ENCODE measurements at regions not wholly inside any gene's neighbourhood (a gene's known extent, or its start where the extent isn't known, plus 50 kb on each side); places are given as distances from the start of the nearest gene placed in this dataset.

DNA sequence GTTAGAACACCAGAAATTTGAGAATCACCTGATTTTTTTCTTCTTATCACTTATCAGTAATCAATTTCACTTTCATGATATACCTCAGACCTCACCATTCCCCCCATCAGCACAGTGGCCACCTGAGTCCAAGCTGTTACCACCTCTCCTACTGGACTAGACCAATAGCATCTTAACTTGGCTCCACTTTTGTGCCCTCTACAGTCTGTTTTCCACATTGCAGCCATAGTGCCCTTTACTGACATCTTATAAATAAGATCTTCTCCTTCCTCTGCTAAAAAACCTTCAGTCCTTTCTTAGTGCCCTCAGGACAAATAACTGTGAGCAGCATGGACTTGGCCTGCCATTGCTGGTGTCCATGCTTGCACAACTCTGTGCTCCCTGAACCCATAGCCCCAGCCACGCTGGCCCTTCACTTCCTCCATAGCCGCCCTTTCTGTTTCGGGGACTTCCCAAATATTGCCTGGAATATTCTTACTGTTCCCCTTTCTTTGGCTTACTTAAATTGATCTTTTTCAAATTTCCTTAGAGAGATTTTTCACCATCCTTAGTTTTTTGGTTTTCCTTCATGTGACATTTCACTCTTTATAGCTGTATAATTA lies 380.8 kb downstream of the LMO7 start:
- Histone ChIP-seq H3K4me3 (ENCODE audit: insufficient read depth, low read depth, low read length) (no peak overlapping the region), H3K36me3 (replicated peaks; ENCODE audit: control insufficient read depth, insufficient read depth, low read length) (no peaks in the 10 kb centered on the region), H3K27me3 (ENCODE audit: control insufficient read depth, insufficient read depth, low read length) (no peaks in the 10 kb centered on the region)
- DNase-seq: peak; percentile 3

DNA sequence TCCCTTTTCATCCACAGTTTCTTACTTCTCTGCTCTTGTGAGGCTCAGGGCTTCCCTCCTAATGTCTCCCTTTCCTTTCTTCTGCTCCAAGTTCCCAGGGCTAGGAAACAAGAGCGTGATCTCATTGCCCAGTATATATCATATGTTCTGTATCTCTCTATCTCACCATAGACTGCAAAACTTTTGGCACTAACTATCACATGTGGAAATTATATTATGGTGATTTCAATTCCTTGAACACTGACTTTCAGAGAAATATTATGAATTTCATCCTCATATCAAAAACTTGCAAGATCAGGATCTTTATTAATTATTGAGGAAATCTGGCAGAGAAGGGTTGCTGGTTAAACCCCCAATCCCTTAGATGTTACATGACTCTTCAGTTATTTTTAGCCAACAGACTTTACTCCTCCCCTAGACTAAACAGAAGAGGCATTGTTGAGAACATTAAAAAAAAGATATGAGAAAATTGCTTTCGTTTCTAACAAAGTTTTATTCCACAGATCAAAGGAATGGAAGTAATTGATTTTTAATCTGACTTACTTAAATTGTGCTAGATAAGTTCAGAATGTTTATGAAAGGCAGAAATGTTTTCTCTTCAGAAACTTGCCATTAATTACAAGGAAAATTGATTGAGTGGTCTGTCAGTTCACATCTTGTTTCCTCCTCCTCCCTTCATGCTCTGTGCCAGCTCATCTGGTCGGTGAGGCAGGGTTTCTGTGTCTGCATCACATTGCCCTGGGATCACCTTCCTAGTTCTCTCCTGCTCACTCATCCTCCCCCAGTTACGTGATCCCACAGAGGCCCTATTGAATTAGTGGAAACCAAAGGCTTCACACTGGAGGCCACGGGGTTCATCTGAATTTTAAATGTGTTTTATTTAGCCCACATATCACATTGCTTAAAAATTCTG lies 378.5 kb downstream of the LMO7 start:
- no peak for DNase-seq

DNA sequence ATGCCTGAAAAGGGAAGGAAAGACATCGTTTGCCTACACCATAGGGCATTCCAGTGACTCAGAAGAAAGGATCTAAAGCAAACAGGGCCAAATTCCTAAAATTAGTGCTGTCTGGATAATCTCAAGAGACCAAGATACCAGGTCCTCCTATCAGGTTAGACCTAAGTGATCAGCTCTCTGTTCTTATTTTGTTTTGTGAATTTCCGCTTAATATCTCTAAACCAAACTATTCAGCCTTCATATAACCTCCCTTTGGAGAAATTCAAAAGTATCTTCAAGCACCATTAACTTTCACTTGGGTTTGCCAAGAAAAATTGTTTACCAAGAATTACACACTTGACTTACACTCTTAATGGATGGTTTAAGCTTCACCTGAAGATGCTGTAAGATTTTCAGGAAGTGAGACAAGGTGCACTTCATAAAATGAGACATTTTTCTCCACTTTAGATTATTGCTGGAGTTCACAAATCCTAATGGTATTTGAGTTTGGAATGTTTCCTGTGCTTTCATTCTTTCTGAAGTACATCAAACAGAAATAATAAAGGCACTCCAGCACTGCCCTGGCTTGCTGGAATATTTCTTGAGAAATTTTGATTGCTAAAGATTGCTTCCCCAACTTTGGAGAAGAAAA lies 376.1 kb downstream of the LMO7 start:
- H3K4me3 ChIP-seq (ENCODE audit: insufficient read depth, low read depth, low read length): no peak overlapping the region
- no peak for DNase-seq
- no peaks in the 10 kb centered on the region for H3K36me3 ChIP-seq (replicated peaks; ENCODE audit: control insufficient read depth, insufficient read depth, low read length)
- H3K27me3 ChIP-seq (ENCODE audit: control insufficient read depth, insufficient read depth, low read length): no peaks in the 10 kb centered on the region

More for the DNA sequence above, 378.5 kb downstream of the LMO7 start:
- Histone ChIP-seq H3K27me3 (ENCODE audit: control insufficient read depth, insufficient read depth, low read length) (no peaks in the 10 kb centered on the region), H3K4me3 (ENCODE audit: insufficient read depth, low read depth, low read length) (no peak overlapping the region), H3K36me3 (replicated peaks; ENCODE audit: control insufficient read depth, insufficient read depth, low read length) (no peaks in the 10 kb centered on the region)

DNA sequence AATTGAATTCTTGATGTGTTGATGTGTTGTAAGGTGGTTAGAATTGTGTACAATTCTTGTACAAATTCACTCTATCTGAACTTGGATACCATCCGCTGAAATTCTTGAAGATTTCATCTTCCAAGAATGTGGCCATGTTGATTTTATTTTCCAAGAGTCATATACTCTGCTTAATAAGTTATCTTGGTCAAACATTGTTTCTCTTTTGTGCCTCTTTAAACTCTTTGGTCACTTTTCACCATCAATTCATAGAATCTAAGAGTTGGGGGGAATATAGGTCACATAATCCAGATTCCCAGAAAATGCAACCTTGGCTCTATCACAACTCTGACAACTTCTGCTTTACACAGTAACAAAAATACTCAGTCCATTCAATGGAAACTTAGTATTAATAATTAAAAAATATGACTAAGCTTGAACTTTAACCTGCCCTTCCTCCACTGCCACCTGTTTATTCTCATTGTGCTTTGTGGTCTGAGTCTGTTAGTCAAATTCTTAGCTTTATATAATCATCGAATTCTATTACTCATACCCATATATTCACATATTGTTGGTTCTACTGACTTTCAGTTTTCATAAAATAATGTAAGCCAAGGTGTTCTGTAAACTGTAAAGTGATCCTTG lies 373.2 kb downstream of the LMO7 start:
- Histone ChIP-seq H3K36me3 (replicated peaks; ENCODE audit: control insufficient read depth, insufficient read depth, low read length) (no peaks in the 10 kb centered on the region), H3K4me3 (ENCODE audit: insufficient read depth, low read depth, low read length) (no peak overlapping the region), H3K27me3 (ENCODE audit: control insufficient read depth, insufficient read depth, low read length) (no peaks in the 10 kb centered on the region)
- DNase-seq: no peak

DNA sequence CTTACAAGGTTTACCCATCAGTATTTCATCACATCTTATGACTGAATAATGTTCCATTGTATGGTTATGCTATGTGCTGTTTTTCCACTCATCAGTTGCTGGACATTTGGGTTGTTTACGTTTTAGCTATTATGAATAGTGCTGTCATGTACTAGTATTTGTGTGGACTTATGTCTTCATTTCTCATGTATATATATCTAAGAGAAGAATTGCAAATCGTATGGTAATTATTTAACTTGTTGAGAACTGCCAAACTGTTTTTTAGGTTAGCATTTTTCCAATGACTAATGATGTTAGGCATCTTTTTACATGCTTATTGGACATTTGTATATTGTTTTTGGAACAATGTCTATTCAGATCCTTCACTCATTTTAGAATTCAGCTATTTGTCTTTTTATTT lies 368.3 kb downstream of the LMO7 start:
- no peak overlapping the region for H3K4me3 ChIP-seq (ENCODE audit: insufficient read depth, low read depth, low read length)
- no peaks in the 10 kb centered on the region for H3K27me3 ChIP-seq (ENCODE audit: control insufficient read depth, insufficient read depth, low read length)
- H3K36me3 ChIP-seq (replicated peaks; ENCODE audit: control insufficient read depth, insufficient read depth, low read length): no peaks in the 10 kb centered on the region
- DNase-seq: no peak

DNA sequence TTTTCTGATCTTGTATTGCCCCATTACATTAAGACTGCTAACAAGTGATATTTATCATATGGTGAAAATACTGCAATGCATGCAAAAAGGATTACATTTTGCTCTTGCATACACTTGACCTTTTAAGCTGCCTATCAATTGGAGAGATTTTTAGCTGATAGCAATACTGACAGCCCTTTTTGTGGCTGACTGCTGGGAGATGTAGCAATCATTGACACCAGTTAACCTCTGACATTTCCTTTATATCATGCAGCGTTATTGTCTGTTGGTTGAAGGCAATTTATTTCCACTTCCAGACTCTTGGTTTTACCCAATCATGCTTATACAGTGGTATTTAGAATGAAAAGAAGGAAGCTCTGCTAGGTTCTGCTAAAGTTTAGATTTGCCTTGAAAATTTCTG lies 364.0 kb downstream of the LMO7 start:
- Histone ChIP-seq H3K27me3 (ENCODE audit: control insufficient read depth, insufficient read depth, low read length) (no peaks in the 10 kb centered on the region), H3K36me3 (replicated peaks; ENCODE audit: control insufficient read depth, insufficient read depth, low read length) (no peaks in the 10 kb centered on the region), H3K4me3 (ENCODE audit: insufficient read depth, low read depth, low read length) (no peak overlapping the region)
- DNase-seq: no peak

DNA sequence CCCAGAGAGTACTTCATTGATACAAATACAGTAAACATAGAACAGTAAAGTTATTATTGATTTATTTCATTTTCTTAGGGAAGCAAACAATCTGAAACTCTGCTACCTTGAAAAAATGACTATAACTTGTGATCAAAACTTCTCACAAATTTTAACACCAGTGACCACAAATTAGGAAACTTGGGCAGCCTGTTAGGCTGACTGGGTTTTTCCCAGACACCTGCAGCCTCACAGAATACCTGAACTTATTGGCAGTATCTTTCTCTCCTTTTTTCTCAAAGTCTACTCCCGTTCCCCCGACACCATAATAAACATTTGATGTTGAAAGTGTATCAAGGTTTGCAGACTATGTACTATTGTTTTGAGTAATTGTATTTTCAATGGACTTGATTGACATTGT lies 360.5 kb downstream of the LMO7 start:
- Histone ChIP-seq H3K36me3 (replicated peaks; ENCODE audit: control insufficient read depth, insufficient read depth, low read length) (no peaks in the 10 kb centered on the region), H3K4me3 (ENCODE audit: insufficient read depth, low read depth, low read length) (no peak overlapping the region), H3K27me3 (ENCODE audit: control insufficient read depth, insufficient read depth, low read length) (no peaks in the 10 kb centered on the region)
- DNase-seq: no peak

DNA sequence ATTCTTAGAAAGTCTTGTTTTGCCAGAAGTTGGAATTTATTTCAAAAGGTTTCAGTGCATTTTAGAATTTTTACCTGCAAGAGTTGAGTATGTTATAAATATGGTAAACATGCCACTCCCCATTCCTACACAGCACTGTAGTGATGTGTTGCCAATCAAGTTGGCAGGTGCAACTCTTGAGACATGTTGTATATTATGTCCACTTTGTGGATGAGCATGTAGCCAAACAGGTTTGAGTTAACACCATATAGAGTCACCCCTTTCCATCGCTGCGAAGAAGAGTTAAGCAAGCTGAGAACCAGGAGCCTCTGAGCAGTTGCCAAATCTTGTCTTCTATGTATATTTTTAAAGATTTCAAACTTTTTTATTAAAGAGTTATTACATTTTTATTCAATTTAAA lies 359.8 kb downstream of the LMO7 start:
- no peaks in the 10 kb centered on the region for H3K27me3 ChIP-seq (ENCODE audit: control insufficient read depth, insufficient read depth, low read length)
- no peaks in the 10 kb centered on the region for H3K36me3 ChIP-seq (replicated peaks; ENCODE audit: control insufficient read depth, insufficient read depth, low read length)
- no peak for DNase-seq
- no peak overlapping the region for H3K4me3 ChIP-seq (ENCODE audit: insufficient read depth, low read depth, low read length)

DNA sequence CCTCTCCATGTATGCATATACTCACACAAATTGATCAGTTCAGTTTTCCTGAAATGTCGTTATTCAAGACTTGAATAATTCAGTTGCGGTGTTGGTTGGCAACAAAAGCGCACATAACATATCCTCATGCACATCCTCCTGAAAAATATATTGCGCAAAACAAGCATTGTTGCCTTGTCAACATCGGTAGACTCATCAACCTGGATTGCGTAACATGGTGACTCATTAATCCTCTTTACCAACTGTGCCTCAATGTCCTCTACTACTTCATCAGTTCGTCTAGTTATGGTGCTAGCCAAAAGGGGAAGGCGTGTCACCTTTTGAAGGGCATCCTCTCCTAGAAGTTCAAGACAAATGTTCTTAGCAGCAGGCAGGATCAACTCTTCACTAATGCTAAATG lies 357.7 kb downstream of the LMO7 start:
- Histone ChIP-seq H3K36me3 (replicated peaks; ENCODE audit: control insufficient read depth, insufficient read depth, low read length) (no peaks in the 10 kb centered on the region), H3K27me3 (ENCODE audit: control insufficient read depth, insufficient read depth, low read length) (no peaks in the 10 kb centered on the region), H3K4me3 (ENCODE audit: insufficient read depth, low read depth, low read length) (no peak overlapping the region)
- no peak for DNase-seq

DNA sequence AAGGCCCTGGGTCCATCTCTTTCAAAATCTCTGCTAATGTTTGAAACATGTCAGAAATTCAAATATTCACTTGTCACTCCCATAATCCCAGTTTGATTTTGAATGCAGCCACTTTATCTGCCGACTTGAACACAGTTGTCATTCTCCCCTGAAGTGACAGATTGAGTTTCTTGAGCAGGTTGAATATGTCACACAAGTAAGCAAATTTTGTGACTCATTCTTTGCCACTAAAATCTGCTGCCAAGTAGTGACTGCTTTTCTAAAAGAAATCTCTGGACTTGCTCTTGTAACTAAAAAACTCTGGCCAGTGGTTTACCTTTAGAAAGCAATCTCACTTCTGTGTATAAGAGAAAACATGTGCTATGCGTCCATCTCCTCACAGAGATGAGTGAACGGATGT lies 357.1 kb downstream of the LMO7 start:
- H3K36me3 ChIP-seq (replicated peaks; ENCODE audit: control insufficient read depth, insufficient read depth, low read length): no peaks in the 10 kb centered on the region
- H3K4me3 ChIP-seq (ENCODE audit: insufficient read depth, low read depth, low read length): no peak overlapping the region
- no peak for DNase-seq
- H3K27me3 ChIP-seq (ENCODE audit: control insufficient read depth, insufficient read depth, low read length): no peaks in the 10 kb centered on the region

DNA sequence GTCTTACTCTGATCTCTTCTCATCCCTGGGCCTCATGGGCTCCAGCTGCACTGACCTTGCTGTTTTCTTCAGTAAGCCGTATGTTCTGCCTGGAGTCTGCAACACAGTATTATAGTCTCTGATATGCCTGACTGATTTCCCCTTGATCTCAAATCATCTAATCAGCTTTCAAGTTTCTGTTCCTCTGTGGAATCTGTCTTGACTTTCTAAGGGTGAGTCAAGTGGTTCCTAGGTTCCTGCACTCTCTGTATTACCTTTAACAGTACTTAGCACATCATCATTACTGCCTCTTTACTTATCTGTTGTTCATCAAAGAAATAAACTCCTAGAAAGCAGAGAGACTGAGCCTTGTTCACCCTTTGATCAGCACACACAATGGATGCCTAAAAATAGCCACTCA lies 350.7 kb downstream of the LMO7 start:
- Histone ChIP-seq H3K27me3 (ENCODE audit: control insufficient read depth, insufficient read depth, low read length) (no peaks in the 10 kb centered on the region), H3K36me3 (replicated peaks; ENCODE audit: control insufficient read depth, insufficient read depth, low read length) (no peaks in the 10 kb centered on the region), H3K4me3 (ENCODE audit: insufficient read depth, low read depth, low read length) (no peak overlapping the region)
- DNase-seq: no peak

DNA sequence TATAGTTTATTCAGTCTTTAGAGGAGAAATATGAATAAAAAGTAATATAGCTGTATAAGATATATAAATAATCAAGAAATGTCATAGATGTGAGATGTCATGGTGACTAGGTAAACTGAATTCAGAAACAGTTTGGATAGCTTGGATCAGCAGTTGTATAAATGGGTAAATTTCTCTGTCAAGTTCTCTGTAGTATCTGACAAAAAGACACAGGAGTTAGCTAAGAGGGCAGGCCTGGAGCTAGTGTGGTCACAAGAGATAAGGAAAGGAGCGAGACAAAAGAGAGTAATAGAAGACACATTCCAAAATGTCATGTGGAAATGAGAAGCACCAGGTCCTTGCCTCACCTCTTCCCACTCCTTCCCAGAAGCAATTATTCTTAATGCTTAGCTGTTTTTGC lies 349.0 kb downstream of the LMO7 start:
- H3K27me3 ChIP-seq (ENCODE audit: control insufficient read depth, insufficient read depth, low read length): no peaks in the 10 kb centered on the region
- H3K36me3 ChIP-seq (replicated peaks; ENCODE audit: control insufficient read depth, insufficient read depth, low read length): no peaks in the 10 kb centered on the region
- no peak for DNase-seq
- H3K4me3 ChIP-seq (ENCODE audit: insufficient read depth, low read depth, low read length): no peak overlapping the region

DNA sequence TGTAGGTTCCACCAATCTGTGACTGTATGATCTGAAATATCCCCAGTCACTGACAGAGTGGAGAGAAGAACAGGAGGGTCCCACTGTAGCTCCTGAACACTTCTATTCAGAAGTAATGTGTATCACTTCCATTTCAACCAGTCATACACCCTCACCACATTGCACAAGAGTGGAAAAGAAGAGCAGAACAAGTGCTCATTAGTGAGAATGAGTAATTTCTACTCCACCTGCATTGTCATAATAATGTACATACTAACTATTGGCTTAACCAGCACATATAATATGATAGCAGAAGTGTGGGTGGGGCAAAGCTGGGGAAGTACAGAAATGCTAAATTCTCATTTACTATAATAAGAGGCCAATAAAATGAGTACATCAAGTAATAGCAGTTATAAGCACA lies 342.7 kb downstream of the LMO7 start:
- H3K27me3 ChIP-seq (ENCODE audit: control insufficient read depth, insufficient read depth, low read length): no peaks in the 10 kb centered on the region
- no peak for DNase-seq
- no peaks in the 10 kb centered on the region for H3K36me3 ChIP-seq (replicated peaks; ENCODE audit: control insufficient read depth, insufficient read depth, low read length)
- H3K4me3 ChIP-seq (ENCODE audit: insufficient read depth, low read depth, low read length): no peak overlapping the region

DNA sequence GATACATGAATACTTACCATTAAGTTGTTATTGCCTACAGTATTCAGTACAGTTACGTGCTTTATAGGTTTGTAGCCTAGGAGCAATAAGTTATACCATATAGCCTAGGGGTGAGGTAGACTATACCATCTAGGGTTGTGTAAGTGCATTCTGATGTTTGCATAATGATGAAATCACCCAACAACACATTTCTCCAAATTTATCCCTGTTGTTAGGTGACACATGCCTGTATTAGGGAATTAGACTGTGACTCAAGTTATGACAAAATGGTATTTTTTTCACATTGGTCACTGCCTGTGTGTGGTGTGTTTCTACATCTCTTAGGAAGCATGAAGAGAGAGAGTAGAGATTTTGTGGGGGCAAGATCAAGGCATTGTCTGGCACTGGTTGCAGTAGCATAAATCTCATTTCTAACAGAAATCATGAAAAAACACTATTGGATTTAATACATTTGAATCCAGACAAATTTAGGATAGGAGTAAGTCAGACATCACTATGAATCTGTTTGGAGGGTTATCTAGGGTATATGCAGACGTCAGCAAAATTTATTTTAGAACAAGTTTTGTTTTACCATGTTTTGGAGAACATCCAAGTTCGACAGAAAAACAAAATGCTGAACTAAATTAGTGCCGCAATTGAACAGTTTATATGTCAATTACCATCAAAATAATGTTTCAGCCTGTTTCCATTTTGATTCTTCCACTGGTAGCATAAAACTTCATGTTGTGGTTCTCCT lies 332.1 kb downstream of the LMO7 start:
- Histone ChIP-seq H3K27me3 (ENCODE audit: control insufficient read depth, insufficient read depth, low read length) (no peaks in the 10 kb centered on the region), H3K4me3 (ENCODE audit: insufficient read depth, low read depth, low read length) (no peak overlapping the region), H3K36me3 (replicated peaks; ENCODE audit: control insufficient read depth, insufficient read depth, low read length) (no peaks in the 10 kb centered on the region)
- DNase-seq: no peak
